ENCODE measurements at regions not wholly inside any gene's neighbourhood (a gene's known extent, or its start where the extent isn't known, plus 50 kb on each side); places are given as distances from the start of the nearest gene placed in this dataset.

- no peak for TF ChIP-seq CTCF (IDR thresholded peaks at IDR 0.05; ENCODE audit: low read length)
- no peak for TF ChIP-seq EZH2 (optimal IDR thresholded peaks at IDR 0.05; ENCODE audit: low read depth, low read length)
Observed at GRCh38 chr9:90539286-90539685, 103.3 kb downstream of the DIRAS2 start.
